ENCODE measurements at regions not wholly inside any gene's neighbourhood (a gene's known extent, or its start where the extent isn't known, plus 50 kb on each side); places are given as distances from the start of the nearest gene placed in this dataset.

- H3K27me3 Mint-ChIP-seq (ENCODE audit: low read depth in 2 of 2), result peaks cover 11 to 14% of the 10 kb centered on the region in 2 donors
- Histone ChIP-seq H3K27me3 (ENCODE audit: control insufficient read depth, insufficient read depth, low read length) (no peaks in the 10 kb centered on the region), H3K4me1 (ENCODE audit: control insufficient read depth, insufficient read depth, low read length) (peaks cover 11% of the 10 kb centered on the region), H3K27ac (ENCODE audit: low read length) (no peak overlapping the region), H3K4me3 (ENCODE audit: low read length) (no peak overlapping the region), H3K9me3 (ENCODE audit: control insufficient read depth, insufficient read depth, low read length) (no peaks in the 10 kb centered on the region), H3K36me3 (ENCODE audit: control insufficient read depth, insufficient read depth, low read length) (no peaks in the 10 kb centered on the region)
- H3K9me3 Mint-ChIP-seq, result no peaks in the 10 kb centered on the region
- TF ChIP-seq, protein P1, sequence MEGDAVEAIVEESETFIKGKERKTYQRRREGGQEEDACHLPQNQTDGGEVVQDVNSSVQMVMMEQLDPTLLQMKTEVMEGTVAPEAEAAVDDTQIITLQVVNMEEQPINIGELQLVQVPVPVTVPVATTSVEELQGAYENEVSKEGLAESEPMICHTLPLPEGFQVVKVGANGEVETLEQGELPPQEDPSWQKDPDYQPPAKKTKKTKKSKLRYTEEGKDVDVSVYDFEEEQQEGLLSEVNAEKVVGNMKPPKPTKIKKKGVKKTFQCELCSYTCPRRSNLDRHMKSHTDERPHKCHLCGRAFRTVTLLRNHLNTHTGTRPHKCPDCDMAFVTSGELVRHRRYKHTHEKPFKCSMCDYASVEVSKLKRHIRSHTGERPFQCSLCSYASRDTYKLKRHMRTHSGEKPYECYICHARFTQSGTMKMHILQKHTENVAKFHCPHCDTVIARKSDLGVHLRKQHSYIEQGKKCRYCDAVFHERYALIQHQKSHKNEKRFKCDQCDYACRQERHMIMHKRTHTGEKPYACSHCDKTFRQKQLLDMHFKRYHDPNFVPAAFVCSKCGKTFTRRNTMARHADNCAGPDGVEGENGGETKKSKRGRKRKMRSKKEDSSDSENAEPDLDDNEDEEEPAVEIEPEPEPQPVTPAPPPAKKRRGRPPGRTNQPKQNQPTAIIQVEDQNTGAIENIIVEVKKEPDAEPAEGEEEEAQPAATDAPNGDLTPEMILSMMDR (IDR thresholded peaks at IDR 0.05), result no peak
- no peaks in the 10 kb centered on the region for H3K36me3 Mint-ChIP-seq
- H3K4me1 Mint-ChIP-seq, result no peaks in the 10 kb centered on the region
- ATAC-seq (no peak), DNase-seq (no peak)
- H3K4me3 Mint-ChIP-seq, result no peak overlapping the region
- no peak overlapping the region for H3K27ac Mint-ChIP-seq
- intact Hi-C loops (cut with micrococcal nuclease), result no loop called here
- 80% methylated on average over 24 of the region's 24 CpGs for WGBS (ENCODE audit: insufficient coverage)
Measured at GRCh38 chr11:70526116-70527045, 128.1 kb downstream of the CTTN start.

GRCh38 chr11:70527046-70527395 is 128.7 kb downstream of the CTTN start:
- no peak for DNase-seq
- no peak overlapping the region for H3K27ac ChIP-seq (ENCODE audit: low read length)
- H3K4me1 Mint-ChIP-seq, result no peaks in the 10 kb centered on the region
- WGBS (ENCODE audit: insufficient coverage), result 66% methylated on average over 7 of the region's 7 CpGs
- H3K4me1 ChIP-seq (ENCODE audit: control insufficient read depth, insufficient read depth, low read length), result peaks cover 11% of the 10 kb centered on the region
- H3K36me3 ChIP-seq (ENCODE audit: control insufficient read depth, insufficient read depth, low read length), result no peaks in the 10 kb centered on the region
- H3K36me3 Mint-ChIP-seq, result no peaks in the 10 kb centered on the region
- TF ChIP-seq, protein P1 (IDR thresholded peaks at IDR 0.05), result no peak
- intact Hi-C loops (cut with micrococcal nuclease), result no loop called here
- H3K4me3 ChIP-seq (ENCODE audit: low read length), result no peak overlapping the region
- no peak overlapping the region for H3K27ac Mint-ChIP-seq
- no peaks in the 10 kb centered on the region for H3K9me3 Mint-ChIP-seq
- no peaks in the 10 kb centered on the region for H3K9me3 ChIP-seq (ENCODE audit: control insufficient read depth, insufficient read depth, low read length)
- no peaks in the 10 kb centered on the region for H3K27me3 ChIP-seq (ENCODE audit: control insufficient read depth, insufficient read depth, low read length)
- peaks cover 7 to 9% of the 10 kb centered on the region in 2 donors for H3K27me3 Mint-ChIP-seq (ENCODE audit: low read depth in 2 of 2)
- ATAC-seq, result no peak
- H3K4me3 Mint-ChIP-seq, result no peak overlapping the region

- 85% methylated on average over 10 of the region's 10 CpGs for WGBS (ENCODE audit: insufficient coverage)
- Histone ChIP-seq H3K9me3 (ENCODE audit: control insufficient read depth, insufficient read depth, low read length) (no peaks in the 10 kb centered on the region), H3K4me3 (ENCODE audit: low read length) (no peak overlapping the region), H3K27me3 (ENCODE audit: control insufficient read depth, insufficient read depth, low read length) (no peaks in the 10 kb centered on the region), H3K4me1 (ENCODE audit: control insufficient read depth, insufficient read depth, low read length) (peaks cover 10% of the 10 kb centered on the region), H3K36me3 (ENCODE audit: control insufficient read depth, insufficient read depth, low read length) (no peaks in the 10 kb centered on the region), H3K27ac (ENCODE audit: low read length) (no peak overlapping the region)
- Mint-ChIP-seq H3K27me3 (ENCODE audit: low read depth in 2 of 2) (peaks cover 4% of the 10 kb centered on the region in 2 donors), H3K27ac (no peak overlapping the region), H3K9me3 (no peaks in the 10 kb centered on the region), H3K4me3 (no peak overlapping the region), H3K4me1 (no peaks in the 10 kb centered on the region), H3K36me3 (no peaks in the 10 kb centered on the region)
- ATAC-seq, result no peak
- intact Hi-C loops (cut with micrococcal nuclease), result no loop called here
- no peak for DNase-seq
- TF ChIP-seq, protein P1 (IDR thresholded peaks at IDR 0.05), result no peak
Measured at GRCh38 chr11:70527429-70528045, 129.2 kb downstream of the CTTN start.
